ENCODE measurements at regions not wholly inside any gene's neighbourhood (a gene's known extent, or its start where the extent isn't known, plus 50 kb on each side); places are given as distances from the start of the nearest gene placed in this dataset.

DNA sequence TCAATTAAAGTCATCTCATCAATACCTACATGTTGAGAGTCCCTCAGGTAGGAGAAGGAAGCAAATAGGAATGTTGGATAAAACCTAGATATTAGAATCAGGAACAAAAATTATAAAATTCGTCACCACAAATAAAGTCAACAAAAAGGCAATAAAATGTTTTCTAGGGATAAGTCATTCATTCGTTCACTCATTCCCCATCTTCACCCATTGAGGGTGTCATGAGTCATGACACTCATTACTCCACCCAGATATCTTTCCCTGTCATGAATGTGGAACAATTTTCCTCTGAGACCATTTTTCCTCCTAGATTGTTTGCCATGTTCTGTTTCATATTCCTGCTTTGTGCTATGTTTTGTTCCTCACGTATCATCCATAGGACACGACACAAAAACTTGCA, 50.9 kb upstream of the OLIG3 start:
- Histone ChIP-seq H2BK20ac (ENCODE audit: low read depth, low read length) (no peak overlapping the region), H3K56ac (ENCODE audit: extremely low read depth, insufficient read depth, low read length) (no peak overlapping the region), H2BK15ac (ENCODE audit: low read depth, low read length) (no peak overlapping the region), H3K4ac (ENCODE audit: low read depth, low read length) (no peak overlapping the region), H2AFZ (replicated peaks; ENCODE audit: low read length, poor library complexity) (no peak overlapping the region), H2AK5ac (ENCODE audit: low read depth, low read length) (no peak overlapping the region), H3K23ac (ENCODE audit: low read depth, low read length) (no peak overlapping the region), H3K36me3 (ENCODE audit: control insufficient read depth, insufficient read depth, low read length) (no peaks in the 10 kb centered on the region), H4K5ac (ENCODE audit: low read depth, low read length) (no peak overlapping the region), H2BK120ac (ENCODE audit: low read depth, low read length) (no peak overlapping the region), H3K27me3 (ENCODE audit: control insufficient read depth, insufficient read depth, low read length) (no peaks in the 10 kb centered on the region), H3K27ac (ENCODE audit: insufficient read depth, low read length) (no peak overlapping the region), H3K4me1 (ENCODE audit: control insufficient read depth, insufficient read depth, low read length) (no peaks in the 10 kb centered on the region), H3K9me1 (ENCODE audit: insufficient read depth, low read length) (no peaks in the 10 kb centered on the region), H4K20me1 (ENCODE audit: insufficient read depth, low read length) (no peaks in the 10 kb centered on the region), H2AK9ac (replicated peaks; ENCODE audit: low read depth, low read length, poor library complexity) (no peak overlapping the region), H3K79me1 (ENCODE audit: low read depth in 1 of 2, low read length in 2 of 2) (no peaks in the 10 kb centered on the region), H3K9me3 (ENCODE audit: control insufficient read depth, insufficient read depth, low read length) (no peaks in the 10 kb centered on the region), H4K91ac (ENCODE audit: insufficient read depth, low read depth, low read length) (no peak overlapping the region), H3K18ac (ENCODE audit: low read depth, low read length) (no peak overlapping the region), H4K8ac (ENCODE audit: low read depth in 2 of 2, low read length in 2 of 2) (no peak overlapping the region), H2BK5ac (ENCODE audit: low read depth, low read length, poor library complexity, severe bottlenecking) (no peak overlapping the region), H3K14ac (replicated peaks; ENCODE audit: low read depth, low read length) (no peak overlapping the region), H3K4me2 (ENCODE audit: low read depth, low read length) (no peak overlapping the region), H3K4me3 (ENCODE audit: insufficient read depth, low read depth, low read length) (no peak overlapping the region), H3K9ac (ENCODE audit: low read depth, low read length) (no peak overlapping the region)
- ChIA-PET CTCF (no interaction called here), POLR2A (ENCODE audit: unreplicated experiment) (no interaction called here)
- dilution Hi-C loops (cut with HindIII; ENCODE audit: low sequenced_read_pairs, unreplicated experiment) (no loop called here), intact Hi-C loops (cut with micrococcal nuclease) (no loop called here), in situ Hi-C loops (cut with MboI; ENCODE audit: low sequenced_read_pairs) (no loop called here)
- DNase-seq = no peak
- WGBS, 2 experiments (ENCODE audit: extremely low coverage in 2 of 2, insufficient read length in 1 of 2) = no CpG with 5 or more reads among the region's 4 CpGs
- no peak for ATAC-seq (ENCODE audit: low read depth)
- no peak for TF ChIP-seq ELK1 (IDR thresholded peaks at IDR 0.05; ENCODE audit: borderline replicate concordance, low read depth, low read length)
- TF ChIP-seq RAD21 (IDR thresholded peaks at IDR 0.05; ENCODE audit: low read length) = no peak
- TF ChIP-seq RFX5 (IDR thresholded peaks at IDR 0.05; ENCODE audit: low read depth, low read length) = no peak
- TF ChIP-seq CEBPB (IDR thresholded peaks at IDR 0.05; ENCODE audit: low read depth, low read length) = no peak
- TF ChIP-seq MAFK (IDR thresholded peaks at IDR 0.05; ENCODE audit: low read depth, low read length) = no peak
- no peak for TF ChIP-seq CHD1 (IDR thresholded peaks at IDR 0.05; ENCODE audit: low read depth, low read length)
- no peak for TF ChIP-seq SMC3 (IDR thresholded peaks at IDR 0.05; ENCODE audit: low read depth, low read length)
- no peak for TF ChIP-seq RCOR1 (IDR thresholded peaks at IDR 0.05; ENCODE audit: insufficient replicate concordance, low read length)
- TF ChIP-seq, protein P1, sequence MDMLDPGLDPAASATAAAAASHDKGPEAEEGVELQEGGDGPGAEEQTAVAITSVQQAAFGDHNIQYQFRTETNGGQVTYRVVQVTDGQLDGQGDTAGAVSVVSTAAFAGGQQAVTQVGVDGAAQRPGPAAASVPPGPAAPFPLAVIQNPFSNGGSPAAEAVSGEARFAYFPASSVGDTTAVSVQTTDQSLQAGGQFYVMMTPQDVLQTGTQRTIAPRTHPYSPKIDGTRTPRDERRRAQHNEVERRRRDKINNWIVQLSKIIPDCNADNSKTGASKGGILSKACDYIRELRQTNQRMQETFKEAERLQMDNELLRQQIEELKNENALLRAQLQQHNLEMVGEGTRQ (IDR thresholded peaks at IDR 0.05; ENCODE audit: low read depth, low read length) = no peak
- TF ChIP-seq POLR2A (IDR thresholded peaks at IDR 0.05; ENCODE audit: low read depth, low read length) = no peak
- TF ChIP-seq, protein P2, sequence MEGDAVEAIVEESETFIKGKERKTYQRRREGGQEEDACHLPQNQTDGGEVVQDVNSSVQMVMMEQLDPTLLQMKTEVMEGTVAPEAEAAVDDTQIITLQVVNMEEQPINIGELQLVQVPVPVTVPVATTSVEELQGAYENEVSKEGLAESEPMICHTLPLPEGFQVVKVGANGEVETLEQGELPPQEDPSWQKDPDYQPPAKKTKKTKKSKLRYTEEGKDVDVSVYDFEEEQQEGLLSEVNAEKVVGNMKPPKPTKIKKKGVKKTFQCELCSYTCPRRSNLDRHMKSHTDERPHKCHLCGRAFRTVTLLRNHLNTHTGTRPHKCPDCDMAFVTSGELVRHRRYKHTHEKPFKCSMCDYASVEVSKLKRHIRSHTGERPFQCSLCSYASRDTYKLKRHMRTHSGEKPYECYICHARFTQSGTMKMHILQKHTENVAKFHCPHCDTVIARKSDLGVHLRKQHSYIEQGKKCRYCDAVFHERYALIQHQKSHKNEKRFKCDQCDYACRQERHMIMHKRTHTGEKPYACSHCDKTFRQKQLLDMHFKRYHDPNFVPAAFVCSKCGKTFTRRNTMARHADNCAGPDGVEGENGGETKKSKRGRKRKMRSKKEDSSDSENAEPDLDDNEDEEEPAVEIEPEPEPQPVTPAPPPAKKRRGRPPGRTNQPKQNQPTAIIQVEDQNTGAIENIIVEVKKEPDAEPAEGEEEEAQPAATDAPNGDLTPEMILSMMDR (conservative IDR thresholded peaks at IDR 0.05; ENCODE audit: low read depth, low read length) = no peak
- no peak for TF ChIP-seq NFE2L2 (IDR thresholded peaks at IDR 0.05; ENCODE audit: low read depth, low read length)
- TF ChIP-seq MAZ (IDR thresholded peaks at IDR 0.05; ENCODE audit: borderline replicate concordance, low read depth, low read length) = no peak
- TF ChIP-seq BHLHE40 (IDR thresholded peaks at IDR 0.05; ENCODE audit: low read depth, low read length) = no peak
- TF ChIP-seq MXI1 (IDR thresholded peaks at IDR 0.05; ENCODE audit: borderline replicate concordance, low read depth, low read length) = no peak
- no peak for TF ChIP-seq FOS (IDR thresholded peaks at IDR 0.05; ENCODE audit: low read depth, low read length)
- BruUV-seq (replicated peaks) = no TSS peak
